DMS153 treated with DMSO at 0.1 percent for 48 hours (cell line): ENCODE measurements at regions not wholly inside any gene's neighbourhood (a gene's known extent, or its start where the extent isn't known, plus 50 kb on each side); places are given as distances from the start of the nearest gene placed in this dataset.
"Not testable (repeated sequence)": the region's sequence is repeated elsewhere in the genome, so short reads cannot be mapped to it uniquely, and the experiment has no call there.

Experiments used
- DNase-seq: peaks from one replicate; lab custom pipeline; 2025; ENCODE audit not compliant: unreplicated experiment; lab: John Stamatoyannopoulos, UW

DNA sequence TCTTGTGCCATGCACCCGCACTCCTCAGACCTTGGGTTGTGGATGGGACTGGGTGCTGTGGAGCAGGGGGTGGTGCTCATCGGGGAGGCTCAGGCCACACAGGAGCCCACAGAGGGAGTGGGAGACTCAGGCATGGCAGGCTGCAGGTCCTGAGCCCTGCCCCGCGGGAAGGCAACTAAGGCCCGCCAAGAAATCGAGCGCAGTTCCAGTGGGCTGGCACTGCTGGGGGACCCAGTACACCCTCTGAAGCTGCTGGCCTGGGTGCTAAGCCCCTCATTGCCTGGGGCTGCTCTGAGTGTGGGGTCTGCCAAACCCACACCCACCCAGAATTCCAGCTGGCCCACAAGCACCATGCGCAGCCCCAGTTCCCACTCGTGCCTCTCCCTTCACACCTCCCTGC lies 450.5 kb upstream of the FGF16 start:
- DNase-seq, result no peak

DNA sequence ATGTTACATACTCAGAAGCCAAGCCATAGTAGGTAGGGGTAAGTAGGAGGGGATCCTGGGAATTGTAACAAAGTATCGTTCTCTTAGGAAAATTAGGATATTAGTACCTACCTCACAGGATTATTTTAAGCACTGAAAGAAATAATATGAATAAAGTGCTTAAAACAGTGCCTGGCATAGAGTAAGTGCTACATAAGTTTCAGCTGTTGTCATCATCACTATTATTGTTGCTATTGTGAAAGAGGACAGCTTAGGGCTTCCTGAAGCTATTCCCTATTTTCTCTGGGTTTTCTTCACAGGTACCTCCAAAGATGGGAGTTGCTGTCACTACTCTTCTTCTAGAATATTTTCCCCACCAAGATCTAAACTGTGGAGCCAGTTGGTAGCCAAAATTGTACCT lies 443.7 kb upstream of the FGF16 start:
- no peak for DNase-seq

GRCh38 chrX:77003956-77004355 lies 443.2 kb upstream of the FGF16 start:
- DNase-seq, result no peak

- no peak for DNase-seq
Measured at GRCh38 chrX:77009691-77010090, 437.5 kb upstream of the FGF16 start.

- peak; percentile 54 for DNase-seq
Measured at GRCh38 chrX:77014377-77015372, 432.5 kb upstream of the FGF16 start.

DNA sequence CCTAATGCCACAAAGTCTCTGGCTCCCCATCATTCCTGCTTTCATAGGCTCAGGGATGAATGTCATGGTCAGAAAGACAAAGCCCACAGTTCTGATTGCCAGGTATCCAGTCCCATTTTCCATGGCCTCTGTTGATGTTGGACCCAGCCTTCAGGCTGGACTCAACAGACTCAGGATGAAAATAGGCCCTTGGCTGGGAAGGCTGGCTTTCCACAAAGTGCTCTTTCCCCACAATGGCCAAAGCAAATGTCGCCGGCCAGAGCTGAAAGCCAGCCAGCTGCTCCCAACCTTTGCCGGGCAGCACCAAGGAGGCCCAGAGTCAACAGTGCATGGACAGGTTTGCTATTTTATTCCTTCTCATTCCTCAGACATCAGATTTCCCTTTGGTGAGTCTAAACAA lies 430.1 kb upstream of the FGF16 start:
- DNase-seq, result no peak

- not testable (repeated sequence) for DNase-seq
Measured at GRCh38 chrX:77046180-77046810, 400.9 kb upstream of the FGF16 start.

DNA sequence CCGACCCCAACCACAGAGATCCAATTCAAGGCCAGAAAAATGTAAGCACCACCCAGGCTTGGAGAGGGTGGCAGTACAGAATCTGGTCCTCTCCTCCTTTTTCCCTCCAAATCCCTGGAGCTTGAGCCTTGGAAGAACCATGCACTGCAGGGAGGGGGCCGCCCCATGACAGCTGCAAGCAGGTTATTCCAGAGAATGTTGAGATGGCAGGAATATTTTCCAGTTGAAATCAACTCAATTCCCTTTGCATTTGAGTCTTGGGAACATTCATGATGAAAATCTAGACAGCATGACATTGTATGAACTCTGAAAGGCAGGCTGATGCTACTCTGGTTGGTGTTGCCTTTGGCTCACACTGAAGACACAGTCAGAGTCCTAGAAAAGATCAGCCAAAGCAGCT lies 386.6 kb upstream of the FGF16 start:
- DNase-seq, result no peak

DNA sequence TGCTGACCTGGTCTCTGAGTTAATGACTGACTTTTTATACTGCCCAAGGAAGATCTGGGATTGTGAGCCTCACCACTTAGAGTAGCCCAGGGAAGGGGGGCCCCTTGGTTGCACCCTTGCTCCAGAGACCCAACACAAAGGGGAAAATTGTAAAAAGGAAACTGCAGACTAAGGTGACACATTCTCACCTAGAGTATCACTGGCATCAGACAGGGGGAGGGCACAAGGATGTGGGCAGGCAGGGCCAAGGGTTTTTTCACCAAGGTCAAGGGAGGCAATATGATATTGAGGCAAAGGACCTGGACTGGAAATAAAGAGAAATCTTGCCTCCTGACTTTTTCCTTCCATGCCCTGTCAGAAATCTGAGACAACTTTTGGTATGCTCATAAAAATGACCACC lies 386.2 kb upstream of the FGF16 start:
- DNase-seq, result no peak

DNA sequence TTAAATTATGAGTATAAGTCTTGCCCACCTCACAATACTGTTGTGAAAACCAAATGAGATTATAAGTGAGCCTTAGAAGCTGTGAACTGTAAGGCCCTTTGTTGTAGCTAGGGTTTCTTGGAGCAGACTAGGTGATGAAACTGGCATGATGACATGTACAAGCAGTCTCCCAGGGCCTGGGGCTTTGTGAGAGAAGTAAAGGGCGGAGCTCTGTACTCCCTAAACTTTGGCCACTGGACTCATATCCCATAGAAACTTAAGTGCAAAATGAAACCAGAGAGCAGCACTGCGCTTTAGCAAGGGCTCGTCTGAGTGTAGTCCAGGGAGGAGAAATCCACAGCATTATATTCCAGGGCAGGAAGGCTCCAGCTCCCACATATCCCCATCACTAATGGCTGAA lies 385.6 kb upstream of the FGF16 start:
- DNase-seq, result no peak

- DNase-seq, result no peak
Measured at GRCh38 chrX:77065896-77066295, 381.3 kb upstream of the FGF16 start.

GRCh38 chrX:77070202-77070918 lies 376.8 kb upstream of the FGF16 start:
- DNase-seq, result no peak

GRCh38 chrX:77076896-77077295 lies 370.3 kb upstream of the FGF16 start:
- DNase-seq, result no peak

DNA sequence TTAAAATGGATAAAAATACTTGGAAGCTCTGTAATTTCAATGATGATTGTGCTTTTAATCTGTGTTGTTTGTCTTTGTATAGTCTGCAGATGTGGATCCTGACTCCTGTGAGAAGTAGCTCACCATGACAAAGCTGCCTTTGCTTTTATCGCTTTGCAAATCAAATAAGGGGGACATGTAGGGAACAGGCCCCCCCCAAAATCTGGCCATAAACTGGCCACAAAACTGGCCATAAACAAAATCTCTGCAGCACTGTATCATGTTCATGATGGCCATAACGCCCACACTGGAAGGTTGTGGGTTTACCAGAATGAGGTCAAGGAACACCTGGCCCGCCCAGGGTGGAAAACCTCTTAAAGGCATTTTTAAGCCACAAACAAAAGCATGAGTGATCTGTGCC lies 366.0 kb upstream of the FGF16 start:
- DNase-seq, result not testable (repeated sequence)

GRCh38 chrX:77085372-77085771 lies 361.8 kb upstream of the FGF16 start:
- no peak for DNase-seq

GRCh38 chrX:77087529-77088169 lies 359.5 kb upstream of the FGF16 start:
- DNase-seq, result no peak

DNA sequence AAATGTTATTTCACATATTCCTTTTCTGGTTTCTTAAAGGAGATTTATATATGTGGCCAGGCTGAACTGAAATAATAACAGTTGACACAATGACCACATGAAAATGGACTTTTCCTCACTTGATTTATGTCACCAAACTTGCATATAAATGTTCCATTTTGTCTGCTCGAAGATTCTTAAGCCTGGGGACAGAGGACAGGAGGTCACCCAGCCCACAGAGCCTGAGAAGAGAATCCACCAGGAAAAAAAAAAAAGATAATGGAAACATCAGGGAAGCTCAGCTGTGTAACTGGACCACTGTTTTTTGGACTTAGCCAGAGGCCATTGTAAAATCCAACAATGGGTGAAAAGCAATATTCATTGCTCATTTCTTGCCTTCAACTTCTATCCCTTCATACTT lies 359.0 kb upstream of the FGF16 start:
- no peak for DNase-seq

- DNase-seq, result no peak
Measured at GRCh38 chrX:77114501-77114900, 332.7 kb upstream of the FGF16 start.

- no peak for DNase-seq
Measured at GRCh38 chrX:77118686-77119085, 328.5 kb upstream of the FGF16 start.

DNA sequence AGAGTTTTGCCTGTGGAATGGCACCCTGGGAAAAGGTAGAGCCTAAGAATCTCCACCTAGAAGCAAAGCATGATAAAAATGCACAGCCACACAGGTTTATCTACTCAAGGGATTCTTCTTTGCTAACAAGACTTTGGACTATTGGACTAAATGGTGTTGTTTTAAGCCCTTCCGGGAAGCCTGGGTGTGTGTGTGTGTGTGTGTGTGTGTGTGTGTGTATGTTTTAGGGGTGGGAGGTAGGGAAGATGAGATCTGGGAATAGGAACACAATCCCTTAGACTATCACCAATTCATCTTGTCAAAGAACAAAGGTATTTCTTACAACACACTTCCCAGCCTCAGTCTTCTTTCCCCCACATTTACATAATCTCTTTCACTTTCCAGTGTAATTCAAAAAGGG lies 327.5 kb upstream of the FGF16 start:
- no peak for DNase-seq

- DNase-seq, result not testable (repeated sequence)
Measured at GRCh38 chrX:77123917-77124316, 323.3 kb upstream of the FGF16 start.
